DMS53 treated with DMSO at 0.1 percent for 48 hours (cell line): ENCODE measurements at regions not wholly inside any gene's neighbourhood (a gene's known extent, or its start where the extent isn't known, plus 50 kb on each side); places are given as distances from the start of the nearest gene placed in this dataset.

Source experiments
- DNase-seq: peaks from one replicate; lab custom pipeline; 2025; ENCODE audit not compliant: unreplicated experiment; lab: John Stamatoyannopoulos, UW

- DNase-seq: no peak
Measured at GRCh38 chr1:5254131-5254725, 599.8 kb downstream of the AJAP1 start.

GRCh38 chr1:5253036-5253435 is 598.6 kb downstream of the AJAP1 start:
- DNase-seq: no peak

GRCh38 chr1:5250336-5250735 is 595.9 kb downstream of the AJAP1 start:
- no peak for DNase-seq

GRCh38 chr1:5245348-5245747 is 590.9 kb downstream of the AJAP1 start:
- no peak for DNase-seq

GRCh38 chr1:5244631-5245285 is 590.3 kb downstream of the AJAP1 start:
- no peak for DNase-seq

GRCh38 chr1:5242850-5243249 is 588.4 kb downstream of the AJAP1 start:
- DNase-seq: no peak

- DNase-seq: no peak
Measured at GRCh38 chr1:5239911-5240310, 585.5 kb downstream of the AJAP1 start.

- DNase-seq: no peak
Measured at GRCh38 chr1:5238351-5239130, 584.1 kb downstream of the AJAP1 start.

GRCh38 chr1:5235355-5235899 is 581.0 kb downstream of the AJAP1 start:
- no peak for DNase-seq

- no peak for DNase-seq
Measured at GRCh38 chr1:5232537-5232936, 578.1 kb downstream of the AJAP1 start.

- no peak for DNase-seq
Measured at GRCh38 chr1:5231541-5232315, 577.3 kb downstream of the AJAP1 start.

GRCh38 chr1:5227114-5227513 is 572.7 kb downstream of the AJAP1 start:
- no peak for DNase-seq

GRCh38 chr1:5225707-5226704 is 571.6 kb downstream of the AJAP1 start:
- DNase-seq: no peak

GRCh38 chr1:5223206-5223605 is 568.8 kb downstream of the AJAP1 start:
- DNase-seq: no peak

- DNase-seq: no peak
Measured at GRCh38 chr1:5222626-5223025, 568.2 kb downstream of the AJAP1 start.

- no peak for DNase-seq
Measured at GRCh38 chr1:5221451-5221850, 567.0 kb downstream of the AJAP1 start.

- DNase-seq: no peak
Measured at GRCh38 chr1:5220821-5221220, 566.4 kb downstream of the AJAP1 start.

GRCh38 chr1:5220421-5220820 is 566.0 kb downstream of the AJAP1 start:
- DNase-seq: no peak

- DNase-seq: no peak
Measured at GRCh38 chr1:5200006-5200405, 545.6 kb downstream of the AJAP1 start.

GRCh38 chr1:5198328-5198727 is 543.9 kb downstream of the AJAP1 start:
- no peak for DNase-seq
